H1 (cell line): ENCODE measurements at regions not wholly inside any gene's neighbourhood (a gene's known extent, or its start where the extent isn't known, plus 50 kb on each side); places are given as distances from the start of the nearest gene placed in this dataset.

Experiments used
- CTCF ChIA-PET: fragments of 300-600 bp; sonication (Branson Sonifier 250); formaldehyde crosslinking; loops from one replicate; lab custom pipeline; 2021; ENCODE audit not compliant: partially characterized antibody; lab: Charles Lee
- POLR2A ChIA-PET: fragments of 300-600 bp; sonication (Branson Sonifier 250); formaldehyde crosslinking; loops from one replicate; lab custom pipeline; 2021; ENCODE audit warnings: inconsistent platforms; ENCODE audit not compliant: partially characterized antibody; lab: Charles Lee
- DNase-seq, 2 experiments: peaks; one replicate each; pipeline versions ENCODE4 v3.0.0 to v3.0.0-alpha.2; 2010 to 2022; ENCODE audit warnings: low spot score in 2 of 2, low read depth in 1 of 2, mixed read lengths in 1 of 2
- FAIRE-seq: peaks from 2 replicates; lab custom pipeline; 2011; peaks lifted over from hg19 to GRCh38; lab: Jason Lieb, UNC
- H2AFZ ChIP-seq: 2 replicates; pipeline ENCODE4 v1.8.1; 2012; ENCODE audit warnings: low read length, inconsistent platforms
- H2AK5ac ChIP-seq: 2 replicates; pipeline ENCODE4 v1.6.1; 2013; ENCODE audit warnings: low read depth, low read length
- H2BK120ac ChIP-seq: replicated peaks from 2 replicates; pipeline ENCODE3; 2013; ENCODE audit warnings: low read depth, low read length, inconsistent platforms
- H2BK12ac ChIP-seq: 2 replicates; pipeline ENCODE4 v1.6.1; 2013; ENCODE audit warnings: low read depth, low read length
- H2BK15ac ChIP-seq: 2 replicates; pipeline ENCODE4 v1.6.1; 2013; ENCODE audit warnings: low read length
- H2BK20ac ChIP-seq: 2 replicates; pipeline ENCODE4 v1.6.1; 2013; ENCODE audit warnings: low read length
- H2BK5ac ChIP-seq: 2 replicates; pipeline ENCODE4 v1.6.1; 2013; ENCODE audit warnings: low read depth, low read length
- H3K14ac ChIP-seq: 2 replicates; pipeline ENCODE4 v1.6.1; 2013; ENCODE audit warnings: inconsistent platforms; ENCODE audit not compliant: insufficient read length
- H3K18ac ChIP-seq: 2 replicates; pipeline ENCODE4 v1.6.1; 2013; ENCODE audit warnings: low read length; ENCODE audit errors: extremely low read depth
- H3K23ac ChIP-seq: 2 replicates; pipeline ENCODE4 v1.6.1; 2013; ENCODE audit warnings: inconsistent platforms; ENCODE audit not compliant: insufficient read length
- H3K23me2 ChIP-seq: 2 replicates; pipeline ENCODE4 v1.6.1; 2013; ENCODE audit warnings: low read depth, low read length
- H3K27ac ChIP-seq: 2 replicates; pipeline ENCODE4 v1.6.1; 2011; ENCODE audit warnings: low read depth, low read length, inconsistent platforms
- H3K27me3 ChIP-seq, 4 experiments: replicated peaks in 1 of 4; 1 replicate in 1 of 4; 2 replicates in 3 of 4; pipeline versions ENCODE4 v1.6.1 to v1.8.1; 2011 to 2013; ENCODE audit warnings: low read length in 3 of 4, mild to moderate bottlenecking in 3 of 4, inconsistent platforms in 2 of 4, mixed read lengths in 2 of 4, moderate library complexity in 1 of 4; ENCODE audit not compliant: control insufficient read depth in 3 of 4, insufficient read depth in 3 of 4; ENCODE audit errors: extremely low read depth in 1 of 4
- H3K36me3 ChIP-seq, 4 experiments: 2 replicates each; pipeline versions ENCODE4 v1.6.1 to v1.8.1; 2011 to 2013; ENCODE audit warnings: mild to moderate bottlenecking in 4 of 4, low read length in 3 of 4, moderate library complexity in 2 of 4, control low read depth in 1 of 4, inconsistent platforms in 1 of 4; ENCODE audit not compliant: insufficient read depth in 4 of 4, control insufficient read depth in 2 of 4
- H3K4ac ChIP-seq: replicated peaks from 2 replicates; pipeline ENCODE3; 2013; ENCODE audit warnings: low read length, low read depth, mixed read lengths, inconsistent platforms; ENCODE audit not compliant: insufficient read length
- H3K4me1 ChIP-seq, 4 experiments: replicated peaks in 1 of 4; 1 replicate in 1 of 4; 2 replicates in 3 of 4; pipeline versions ENCODE4 v1.6.1 to v1.8.1; 2011 to 2013; ENCODE audit warnings: low read length in 3 of 4, inconsistent platforms in 2 of 4, mixed read lengths in 1 of 4; ENCODE audit not compliant: insufficient read depth in 4 of 4, control insufficient read depth in 3 of 4
- H3K4me2 ChIP-seq, 2 experiments: 2 replicates each; pipeline versions ENCODE4 v1.6.1 to v1.8.1; 2011 to 2013; ENCODE audit warnings: low read depth in 2 of 2, low read length in 2 of 2, control low read depth in 1 of 2, inconsistent platforms in 1 of 2, mild to moderate bottlenecking in 1 of 2; ENCODE audit not compliant: insufficient read depth in 1 of 2
- H3K4me3 ChIP-seq, 4 experiments: fragments of 200-600, 300-600 bp in 1 of 4; sonication (generic), shearing (Covaris generic), sonication (Bioruptor Twin) in 1 of 4; 2 replicates each; pipeline versions ENCODE4 v1.5.1 to v1.8.1; 2011 to 2016; ENCODE audit warnings: low read length in 4 of 4, low read depth in 3 of 4, control low read depth in 2 of 4, inconsistent platforms in 2 of 4, mild to moderate bottlenecking in 2 of 4, mixed read lengths in 1 of 4, moderate library complexity in 1 of 4; ENCODE audit not compliant: insufficient read depth in 2 of 4; ENCODE audit errors: extremely low read depth in 1 of 4
- H3K56ac ChIP-seq: replicated peaks from 2 replicates; pipeline ENCODE3; 2013; ENCODE audit warnings: low read depth, mild to moderate bottlenecking, mixed read lengths, low read length, inconsistent platforms; ENCODE audit not compliant: insufficient read length
- H3K79me1 ChIP-seq: 2 replicates; pipeline ENCODE4 v1.6.1; 2013; ENCODE audit warnings: low read depth, low read length, control low read depth
- H3K79me2 ChIP-seq, 2 experiments: 2 replicates each; pipeline versions ENCODE4 v1.6.1 to v1.8.1; 2012 to 2013; ENCODE audit warnings: low read length in 2 of 2, mild to moderate bottlenecking in 2 of 2, inconsistent platforms in 1 of 2; ENCODE audit not compliant: insufficient read depth in 2 of 2, control insufficient read depth in 1 of 2
- H3K9ac ChIP-seq, 4 experiments: replicated peaks in 1 of 4; 1 replicate in 1 of 4; 2 replicates in 3 of 4; pipeline versions ENCODE4 v1.6.1 to v1.8.1; 2011 to 2013; ENCODE audit warnings: low read depth in 3 of 4, low read length in 3 of 4, control low read depth in 2 of 4, mild to moderate bottlenecking in 2 of 4, moderate library complexity in 2 of 4, inconsistent platforms in 1 of 4; ENCODE audit errors: extremely low read depth in 1 of 4
- H3K9me3 ChIP-seq, 2 experiments: 2 replicates each; pipeline versions ENCODE4 v1.6.1 to v1.8.1; 2012 to 2013; ENCODE audit warnings: mild to moderate bottlenecking in 2 of 2, moderate library complexity in 2 of 2, control low read depth in 1 of 2, inconsistent platforms in 1 of 2, low read depth in 1 of 2, low read length in 1 of 2, mixed read lengths in 1 of 2; ENCODE audit not compliant: insufficient read depth in 2 of 2
- H4K20me1 ChIP-seq, 2 experiments: replicated peaks in 1 of 2; 2 replicates each; pipeline versions ENCODE3 to v1.8.1; 2011 to 2013; ENCODE audit warnings: inconsistent platforms in 2 of 2, low read length in 2 of 2, mild to moderate bottlenecking in 1 of 2; ENCODE audit not compliant: insufficient read depth in 2 of 2, control insufficient read depth in 1 of 2
- H4K5ac ChIP-seq: 2 replicates; pipeline ENCODE4 v1.6.1; 2013; ENCODE audit warnings: low read length, low read depth, mixed read lengths, inconsistent platforms; ENCODE audit not compliant: insufficient read length
- H4K8ac ChIP-seq: 2 replicates; pipeline ENCODE4 v1.8.0; 2013; ENCODE audit warnings: mild to moderate bottlenecking, moderate library complexity, low read length, inconsistent platforms; ENCODE audit not compliant: insufficient read depth; ENCODE audit errors: extremely low read depth
- H4K91ac ChIP-seq: replicated peaks from 2 replicates; pipeline ENCODE3; 2013; ENCODE audit warnings: low read length, mixed read lengths, inconsistent platforms; ENCODE audit not compliant: insufficient read length
- BRCA1 ChIP-seq: IDR thresholded peaks from 2 replicates; pipeline ENCODE4 v1.6.1; 2012; ENCODE audit warnings: low read depth, low read length, improper control_type of control experiment
- FOSL1 ChIP-seq: IDR thresholded peaks from 2 replicates; pipeline ENCODE4 v1.6.1; 2011; ENCODE audit warnings: mild to moderate bottlenecking, low read depth, low read length, moderate library complexity; ENCODE audit not compliant: insufficient read depth
- HDAC6 ChIP-seq: IDR thresholded peaks from one replicate; pipeline ENCODE4 v1.7.1; 2012; ENCODE audit warnings: low read depth, mild to moderate bottlenecking, inconsistent platforms, low read length, moderate library complexity
- PHF8 ChIP-seq: fragments of 200-600 bp; sonication (generic); conservative IDR thresholded peaks from 2 replicates; pipeline ENCODE4 v1.7.1; 2012; ENCODE audit warnings: low read depth, mild to moderate bottlenecking, inconsistent platforms, low read length, moderate library complexity
- RXRA ChIP-seq: IDR thresholded peaks from 2 replicates; pipeline ENCODE4 v1.6.1; 2011; ENCODE audit warnings: low read depth, mild to moderate bottlenecking, low read length, moderate library complexity; ENCODE audit not compliant: insufficient read depth
- SIRT6 ChIP-seq: IDR thresholded peaks from one replicate; pipeline ENCODE4 v1.7.1; 2012; ENCODE audit warnings: low read length, inconsistent platforms
- TAF1 ChIP-seq: IDR thresholded peaks from 2 replicates; pipeline ENCODE4 v1.6.1; 2011; ENCODE audit warnings: mild to moderate bottlenecking, low read depth, low read length
- TAF7 ChIP-seq: optimal IDR thresholded peaks from 2 replicates; pipeline ENCODE3; 2011; ENCODE audit warnings: low read depth, mild to moderate bottlenecking, inconsistent platforms, low read length, moderate library complexity, borderline replicate concordance
- YY1 ChIP-seq: IDR thresholded peaks from 2 replicates; pipeline ENCODE4 v1.6.1; 2011; ENCODE audit warnings: low read depth, mild to moderate bottlenecking, low read length
- WGBS, 2 experiments: shearing (Covaris generic) in 1 of 2; methylation state at CpG; one replicate each; pipeline versions ENCODE4 v1.1.6 to v1.1.7; 2013 to 2015; ENCODE audit warnings: low lambda C conversion rate in 2 of 2, mixed read lengths in 2 of 2, inconsistent platforms in 1 of 2, low coverage in 1 of 2, missing lambda C conversion rate in 1 of 2; ENCODE audit not compliant: insufficient replicate concordance in 2 of 2, insufficient coverage in 1 of 2, insufficient read length in 1 of 2; ENCODE audit errors: extremely low coverage in 1 of 2, missing lambda C conversion rate in 1 of 2; 5-methylcytosine and 5-hydroxymethylcytosine counted together

GRCh38 chr3:106217745-106218144 lies 348.9 kb upstream of the CBLB start:
- Histone ChIP-seq H4K91ac (no peak overlapping the region), H4K20me1 (no peaks in the 10 kb centered on the region), H2BK120ac (no peak overlapping the region), H3K27ac (no peak overlapping the region), H3K23ac (no peak overlapping the region), H3K4ac (no peak overlapping the region), H3K56ac (no peak overlapping the region), H3K36me3 (no peaks in the 10 kb centered on the region), H2BK15ac (no peak overlapping the region), H3K4me1 (no peaks in the 10 kb centered on the region), H3K79me2 (no peaks in the 10 kb centered on the region), H4K8ac (no peak overlapping the region), H2AFZ (no peak overlapping the region), H3K18ac (no peak overlapping the region), H3K4me2 (no peak overlapping the region), H4K5ac (no peak overlapping the region), H3K9ac (no peak overlapping the region), H3K27me3 (no peaks in the 10 kb centered on the region), H2BK5ac (no peak overlapping the region), H3K4me3 (no peak overlapping the region), H2BK20ac (no peak overlapping the region), H3K23me2 (no peaks in the 10 kb centered on the region), H3K9me3 (no peaks in the 10 kb centered on the region; a peak in 1 of 4 replicates), H3K79me1 (no peaks in the 10 kb centered on the region), H3K14ac (no peak overlapping the region), H2AK5ac (no peak overlapping the region), H2BK12ac (no peak overlapping the region)
- CTCF ChIA-PET, result no interaction called here
- no peak for FAIRE-seq
- 92% methylated on average over 2 of the region's 2 CpGs; no CpG with 5 or more reads in 1 of the 2 experiments for WGBS, 2 experiments
- POLR2A ChIA-PET, result no interaction called here
- DNase-seq, result no peak
- TF ChIP-seq PHF8 (no peak), HDAC6 (no peak), FOSL1 (no peak), RXRA (no peak), YY1 (no peak), TAF1 (no peak), TAF7 (no peak), BRCA1 (no peak), SIRT6 (no peak)
